Activated T-cell treated with anti-CD3 and anti-CD28 coated beads for 24 hours (primary cell): ENCODE measurements at regions not wholly inside any gene's neighbourhood (a gene's known extent, or its start where the extent isn't known, plus 50 kb on each side); places are given as distances from the start of the nearest gene placed in this dataset.

Experiments used
- DNase-seq: peaks from one replicate; pipeline ENCODE4 v3.0.0-alpha.2; 2020; ENCODE audit warnings: low read depth

GRCh38 chr2:145488571-145488970 lies 968.7 kb upstream of the ZEB2 start:
- DNase-seq: no peak

DNA sequence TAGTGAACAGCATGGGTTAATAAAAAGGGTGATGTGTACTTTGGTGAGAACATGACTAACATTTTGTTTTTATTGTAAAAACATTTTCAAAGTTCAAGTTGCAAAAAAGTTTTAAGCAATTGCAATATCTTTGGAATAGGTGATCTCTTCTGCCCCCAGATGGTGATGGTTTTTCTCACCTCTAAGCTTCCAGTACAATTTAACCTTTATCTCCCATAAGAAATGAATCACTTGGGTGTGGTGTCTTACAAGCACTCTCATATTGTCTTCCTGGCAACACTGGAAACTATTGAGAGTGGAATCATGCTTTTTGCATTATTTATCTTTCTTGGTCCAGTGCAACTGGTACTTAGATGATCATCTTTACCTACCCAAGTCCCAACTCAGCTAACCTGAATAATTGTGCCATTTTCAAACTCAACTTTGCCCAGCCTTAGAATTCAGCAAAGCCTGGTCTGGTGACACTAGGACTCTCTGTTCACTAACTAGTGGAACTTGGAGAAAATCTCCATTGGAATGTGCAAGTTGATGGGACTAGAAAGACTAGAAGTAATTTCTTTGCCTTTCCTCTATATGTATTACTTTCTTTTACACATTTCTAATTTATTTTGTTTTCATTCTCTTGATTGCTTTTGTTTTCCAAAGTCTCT lies 964.7 kb upstream of the ZEB2 start:
- no peak for DNase-seq

DNA sequence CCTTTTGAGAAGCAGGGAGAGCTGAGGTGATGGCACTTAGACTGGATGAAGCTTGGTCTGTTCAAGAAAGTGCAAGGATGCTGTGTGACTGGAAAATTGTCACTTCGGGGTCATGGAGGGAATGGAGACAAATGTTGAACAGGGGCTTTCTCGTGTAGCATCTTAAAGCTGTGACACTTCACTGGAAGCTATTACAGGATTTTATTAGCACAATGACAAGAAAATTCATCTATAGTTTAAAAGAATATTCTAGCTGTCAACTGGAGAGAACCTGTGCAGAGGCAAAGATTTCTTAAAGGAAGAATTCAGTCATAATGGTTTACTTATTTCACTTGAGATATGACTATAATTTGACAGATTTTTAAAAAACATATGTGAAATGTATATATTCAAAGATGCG lies 963.9 kb upstream of the ZEB2 start:
- no peak for DNase-seq

- no peak for DNase-seq
These were observed 961.5 kb upstream of the ZEB2 start for GRCh38 chr2:145481334-145481922.

GRCh38 chr2:145464866-145465265 lies 944.9 kb upstream of the ZEB2 start:
- no peak for DNase-seq

DNA sequence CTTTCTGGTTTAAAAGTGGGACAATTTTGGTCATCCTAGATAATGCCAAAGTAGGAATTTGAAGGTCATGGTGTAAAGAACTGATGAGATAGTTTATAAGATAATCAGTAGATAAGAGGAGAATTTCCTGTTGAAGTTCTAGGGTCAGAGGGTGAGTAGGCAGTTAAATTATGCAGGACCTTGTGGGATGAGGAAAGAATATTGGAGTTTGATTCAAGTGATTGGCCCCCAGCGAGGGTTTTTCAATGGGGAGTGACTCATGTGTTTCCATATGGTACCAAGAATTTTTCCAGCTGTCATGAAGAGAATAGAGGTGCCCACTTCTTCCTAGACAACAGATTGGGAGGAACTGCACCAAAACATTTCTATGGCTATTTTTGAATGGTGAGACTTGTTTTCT lies 940.2 kb upstream of the ZEB2 start:
- no peak for DNase-seq

DNA sequence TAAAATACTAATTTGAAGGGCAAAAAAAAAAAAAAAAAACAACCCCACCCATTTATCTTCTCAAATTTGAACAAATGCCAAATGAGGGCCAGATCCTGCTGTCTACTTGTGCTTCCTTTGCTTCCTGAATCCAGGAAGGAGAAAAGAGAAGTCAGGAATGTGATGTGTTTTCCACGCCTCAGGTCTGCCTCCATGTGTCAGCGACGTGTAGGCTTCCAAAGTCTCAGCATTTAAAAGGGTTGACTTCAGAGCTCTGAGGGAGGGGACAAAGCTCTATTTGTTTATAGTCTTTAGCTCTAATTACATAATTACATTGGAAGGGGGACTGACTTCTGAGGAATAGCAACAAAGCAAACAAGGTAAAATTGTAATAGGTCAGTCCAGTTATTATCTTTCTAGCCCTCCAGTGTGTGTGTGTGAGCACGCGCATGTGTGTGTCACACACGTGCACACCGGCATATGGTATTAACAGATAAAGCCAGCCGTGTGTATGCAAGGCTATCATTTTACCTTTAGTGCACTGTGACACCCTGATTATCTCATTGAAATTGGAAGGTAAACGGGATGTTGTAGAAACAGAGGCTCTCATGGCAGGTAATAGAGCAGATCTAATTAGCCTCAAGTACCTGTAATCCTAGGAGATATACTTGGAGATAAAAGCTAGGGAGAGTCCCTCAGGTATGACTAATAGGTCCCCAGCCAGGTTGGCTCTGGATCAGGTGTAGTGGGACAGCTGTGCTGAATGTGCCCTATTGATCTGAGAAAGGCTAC lies 911.4 kb upstream of the ZEB2 start:
- no peak for DNase-seq

DNA sequence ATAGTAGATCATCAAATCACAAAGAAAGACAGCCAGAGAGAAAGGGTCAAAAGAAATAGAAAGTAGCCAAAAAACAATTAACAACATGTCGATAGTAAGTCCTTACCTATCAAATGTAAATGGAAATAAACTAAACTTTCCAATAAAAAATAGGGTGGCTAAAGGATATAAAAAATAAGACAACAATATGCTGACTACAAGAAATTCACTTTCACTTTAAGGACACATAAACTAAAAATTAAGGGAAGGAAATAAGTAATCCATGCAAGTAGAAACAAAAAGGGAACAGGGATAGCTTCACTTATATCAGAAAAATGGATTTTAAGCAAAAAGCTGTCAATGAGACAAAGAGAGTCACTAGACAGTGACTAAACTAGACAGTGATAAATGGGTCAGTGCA lies 903.9 kb upstream of the ZEB2 start:
- no peak for DNase-seq

DNA sequence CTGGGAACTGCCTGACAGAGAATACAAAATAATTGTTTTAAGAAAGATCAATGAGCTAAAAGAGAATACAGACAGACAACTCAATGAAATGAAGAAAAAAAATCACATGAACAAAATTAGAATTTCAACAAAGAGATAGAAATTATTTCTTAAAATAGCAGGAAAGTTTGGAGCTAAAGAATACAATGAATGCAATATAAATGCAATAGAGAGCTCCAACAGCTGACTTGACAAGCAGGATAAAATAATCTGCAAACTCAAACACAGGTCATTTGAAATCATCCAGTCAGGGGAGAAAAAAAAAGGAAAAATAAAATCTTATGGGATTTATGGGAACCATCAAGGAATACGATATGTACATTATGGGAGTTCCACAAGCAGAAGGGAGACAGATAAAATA lies 902.7 kb upstream of the ZEB2 start:
- no peak for DNase-seq

DNA sequence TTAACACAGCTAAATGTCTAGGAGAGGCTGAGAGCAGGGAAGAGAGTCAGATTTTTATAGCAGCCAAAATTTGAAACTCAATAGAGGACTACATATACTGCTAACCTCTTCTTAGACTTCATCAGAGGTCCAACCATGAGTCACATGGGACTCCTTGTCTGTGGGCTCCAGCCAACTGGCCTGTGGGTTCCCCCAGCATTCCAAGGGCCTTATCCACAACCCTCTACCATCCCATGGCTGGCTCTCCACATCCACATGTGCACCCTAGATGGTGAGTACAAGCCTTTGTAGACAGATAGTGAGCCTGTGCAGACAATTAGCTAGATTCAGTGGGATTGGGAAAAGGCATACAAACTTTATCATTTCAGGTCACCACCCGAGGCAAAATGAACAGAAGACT lies 901.9 kb upstream of the ZEB2 start:
- no peak for DNase-seq

DNA sequence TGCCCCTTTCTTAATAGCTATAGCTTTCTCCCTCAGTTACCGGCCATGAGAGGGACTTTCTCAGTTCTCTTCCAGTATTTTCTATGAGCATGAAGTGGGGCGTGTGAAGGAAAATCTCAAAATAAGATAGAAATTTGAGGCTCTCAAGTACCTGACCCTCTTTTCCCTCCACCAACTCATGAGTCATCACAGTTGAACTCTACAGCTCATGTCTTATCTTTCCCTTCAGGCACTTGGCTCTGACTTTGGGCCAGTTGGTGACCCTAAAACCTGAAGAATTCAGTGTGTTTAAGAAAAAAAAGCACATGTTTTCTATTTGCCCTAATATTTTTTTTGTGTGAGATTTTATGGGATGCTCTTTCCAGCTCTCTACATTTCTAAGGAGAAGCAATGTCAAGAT lies 896.7 kb upstream of the ZEB2 start:
- no peak for DNase-seq

DNA sequence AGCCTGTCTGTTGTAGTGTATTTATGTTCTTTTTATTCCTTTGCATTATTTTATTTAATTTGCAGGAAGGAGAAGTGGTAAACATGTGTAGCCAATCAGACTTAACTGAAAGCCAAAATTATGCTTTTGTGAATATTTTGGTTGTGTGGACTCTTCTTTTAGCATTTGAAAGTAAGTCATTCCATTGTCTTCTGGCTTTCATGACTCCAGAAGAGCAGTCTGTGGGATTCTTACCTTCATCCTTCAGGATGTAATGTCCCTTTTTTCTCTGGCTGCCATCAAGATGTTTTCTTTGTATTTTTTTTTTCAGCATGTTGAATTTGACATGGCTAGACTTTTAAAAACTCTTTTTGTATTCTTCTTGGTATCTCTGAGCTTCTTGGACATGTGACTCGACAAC lies 895.2 kb upstream of the ZEB2 start:
- no peak for DNase-seq

GRCh38 chr2:145413261-145414030 lies 893.5 kb upstream of the ZEB2 start:
- DNase-seq: no peak

DNA sequence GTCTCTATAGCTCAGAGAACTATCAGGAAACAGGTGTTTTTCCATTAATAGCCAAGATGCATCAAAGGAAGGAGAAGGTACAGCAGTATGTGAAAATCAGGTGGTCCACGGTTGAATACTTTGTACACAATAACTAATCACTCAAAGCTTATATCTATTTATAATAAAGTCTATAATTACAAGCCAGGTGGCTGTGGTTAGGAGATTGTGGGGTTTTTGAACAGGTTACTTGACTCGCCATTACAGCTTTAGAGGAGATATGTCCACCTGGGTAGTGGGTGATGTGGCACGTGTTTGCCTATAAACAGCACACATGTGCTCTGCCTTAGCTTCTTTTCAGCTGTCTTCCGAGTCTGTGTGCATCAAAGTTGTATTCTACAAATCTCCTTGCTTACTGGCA lies 892.2 kb upstream of the ZEB2 start:
- DNase-seq: no peak

DNA sequence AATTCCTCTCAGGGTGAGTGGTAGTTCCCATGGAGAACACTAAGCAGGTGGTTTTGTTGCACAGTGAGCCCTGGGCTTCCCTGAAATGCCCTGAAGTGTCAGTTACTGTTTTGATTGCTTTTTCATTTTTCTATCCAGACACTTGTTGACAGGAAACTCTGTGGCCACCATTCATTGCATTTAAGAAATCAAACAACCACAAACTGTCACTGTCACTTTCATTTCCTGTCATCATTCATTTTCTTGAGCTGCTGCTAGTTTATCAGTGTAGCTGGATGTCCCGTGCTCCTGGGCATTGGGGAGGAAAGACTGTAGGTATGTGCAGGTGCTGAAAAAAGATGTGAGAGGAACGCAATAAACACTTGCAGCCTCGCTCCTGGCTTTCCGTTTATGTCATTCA lies 891.6 kb upstream of the ZEB2 start:
- DNase-seq: no peak

DNA sequence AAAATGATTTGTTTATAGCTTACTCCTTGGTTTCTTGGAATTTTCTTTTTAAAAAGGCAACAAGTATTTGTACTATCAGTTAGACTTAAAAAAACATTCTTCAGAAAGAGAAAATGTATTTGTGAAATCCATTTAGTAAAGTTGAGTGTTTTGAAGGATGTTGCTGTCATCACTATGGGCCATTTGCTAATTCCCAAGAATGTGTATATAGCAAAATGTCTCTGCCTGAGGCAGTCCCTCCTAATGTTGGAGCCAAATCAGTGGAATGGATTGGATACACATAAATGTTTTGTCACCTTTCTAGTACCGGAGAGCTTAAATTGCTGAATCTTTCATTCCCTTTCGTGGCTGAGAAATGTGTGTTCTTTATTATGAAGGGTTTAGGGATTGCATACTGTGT lies 890.2 kb upstream of the ZEB2 start:
- no peak for DNase-seq

GRCh38 chr2:145408980-145409379 lies 889.1 kb upstream of the ZEB2 start:
- no peak for DNase-seq

GRCh38 chr2:145404690-145405089 lies 884.8 kb upstream of the ZEB2 start:
- DNase-seq: no peak

DNA sequence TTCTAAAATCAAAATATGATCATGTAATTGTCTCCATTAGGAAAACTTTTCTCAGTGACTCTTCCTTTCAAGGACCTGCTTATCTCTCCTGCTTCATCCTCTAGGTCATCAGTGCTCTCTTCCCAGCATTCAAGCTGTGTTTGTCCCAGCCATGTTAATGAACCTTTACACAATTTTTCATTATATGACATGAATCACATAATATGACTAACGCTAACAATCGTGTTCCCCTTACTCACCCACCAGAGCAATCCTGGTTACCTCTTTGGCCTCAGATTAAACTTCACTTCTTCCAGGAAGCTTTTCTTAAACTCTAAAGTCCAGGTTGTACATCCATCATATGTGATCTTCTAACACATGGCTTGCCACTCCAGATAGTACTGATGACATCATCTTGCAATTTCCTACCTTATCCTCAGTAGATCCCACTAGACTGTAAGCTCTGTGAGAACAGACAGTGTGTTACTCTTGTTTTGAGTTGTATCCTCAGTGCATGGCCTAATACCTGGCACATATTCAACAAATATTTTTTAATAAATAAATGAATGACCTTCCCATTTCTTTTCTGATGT lies 882.9 kb upstream of the ZEB2 start:
- no peak for DNase-seq

- no peak for DNase-seq
These were observed 879.2 kb upstream of the ZEB2 start for GRCh38 chr2:145399131-145399530.

DNA sequence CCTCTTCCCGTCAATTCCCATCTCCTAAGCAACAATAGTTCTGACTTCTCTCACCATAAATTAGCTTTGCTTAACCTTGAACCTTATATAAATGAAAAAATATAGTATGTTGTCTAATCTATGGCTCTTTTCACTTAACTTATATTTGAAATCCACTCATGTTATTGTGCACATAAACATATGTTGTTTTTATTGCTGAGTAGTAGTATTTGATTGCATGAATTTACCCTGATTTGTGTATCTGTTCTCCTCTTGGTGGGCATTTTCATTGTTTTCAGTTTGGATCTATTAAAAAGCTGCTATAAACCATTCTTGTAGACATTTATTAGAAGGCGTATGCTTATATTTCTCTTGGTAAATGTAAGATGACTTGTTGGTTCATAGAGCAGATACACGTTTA lies 874.3 kb upstream of the ZEB2 start:
- no peak for DNase-seq

GRCh38 chr2:145386973-145387372 lies 867.1 kb upstream of the ZEB2 start:
- no peak for DNase-seq

DNA sequence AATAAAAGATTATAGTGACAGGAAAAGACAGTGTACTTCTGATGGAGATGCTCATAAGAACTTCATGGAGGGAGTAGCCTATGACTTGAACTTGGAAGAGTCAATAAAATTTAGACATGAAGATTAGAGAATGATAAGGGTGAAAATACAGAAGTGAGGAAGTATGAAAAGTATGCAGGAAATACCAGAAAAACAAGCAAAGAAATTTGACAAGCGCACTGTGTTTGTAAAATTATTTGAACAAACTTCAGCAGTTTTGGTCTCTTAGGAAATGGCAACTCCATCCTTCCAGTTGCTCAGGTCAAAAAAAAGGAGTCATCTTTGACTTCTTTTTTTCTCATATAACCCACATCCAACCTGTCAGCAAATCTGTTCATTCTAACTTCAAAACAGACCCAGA lies 864.0 kb upstream of the ZEB2 start:
- DNase-seq: no peak
